ENCODE measurements at regions not wholly inside any gene's neighbourhood (a gene's known extent, or its start where the extent isn't known, plus 50 kb on each side); places are given as distances from the start of the nearest gene placed in this dataset.
A peak's percentile ranks its signal among the peaks of the same experiment; 100 is the strongest.

- DNase-seq (ENCODE audit: insufficient read length, low spot score) (no peak), FAIRE-seq (no peak)
Observed at GRCh38 chrX:101160001-101160400, 59.6 kb upstream of the DRP2 start.

- FAIRE-seq = no peak
Observed at GRCh38 chrX:101163166-101163565, 56.4 kb upstream of the DRP2 start.

GRCh38 chrX:101164766-101165590 is 54.6 kb upstream of the DRP2 start:
- FAIRE-seq (peak; percentile 56), DNase-seq (ENCODE audit: insufficient read length, low spot score) (no peak)

More at GRCh38 chrX:101163166-101163565, 56.4 kb upstream of the DRP2 start:
- no peak for DNase-seq (ENCODE audit: insufficient read length, low spot score)
